ENCODE measurements at regions not wholly inside any gene's neighbourhood (a gene's known extent, or its start where the extent isn't known, plus 50 kb on each side); places are given as distances from the start of the nearest gene placed in this dataset.

- CTCF ChIA-PET = no interaction called here
- POLR2A ChIA-PET = no interaction called here
- Mint-ChIP-seq H3K9me3 (no peaks in the 10 kb centered on the region), H3K27me3 (ENCODE audit: low read depth) (no peaks in the 10 kb centered on the region), H3K4me1 (peaks cover 24% of the 10 kb centered on the region), H3K27ac (no peak overlapping the region), H3K36me3 (no peaks in the 10 kb centered on the region), H3K4me3 (no peak overlapping the region)
- ATAC-seq (no peak), DNase-seq (ENCODE audit: low spot score) (no peak)
- no peak for TF ChIP-seq GRHL2 (CRISPR knock-in tag; IDR thresholded peaks at IDR 0.05; ENCODE audit: insufficient replicate concordance, severe bottlenecking)
- TF ChIP-seq SOX15 (CRISPR knock-in tag; IDR thresholded peaks at IDR 0.05) = no peak
- TF ChIP-seq ZNF423 (CRISPR knock-in tag; IDR thresholded peaks at IDR 0.05) = no peak
- TF ChIP-seq TEAD4 (CRISPR knock-in tag; IDR thresholded peaks at IDR 0.05) = no peak
- no peak for TF ChIP-seq MYBL2 (CRISPR knock-in tag; IDR thresholded peaks at IDR 0.05)
- TF ChIP-seq ETV6 (CRISPR knock-in tag; IDR thresholded peaks at IDR 0.05) = no peak
- TF ChIP-seq USF2 (CRISPR knock-in tag; IDR thresholded peaks at IDR 0.05) = no peak
- TF ChIP-seq USF1 (CRISPR knock-in tag; IDR thresholded peaks at IDR 0.05) = no peak
These were observed 135.7 kb upstream of the CCDC28A start for GRCh38 chr6:138637822-138638221.

GRCh38 chr6:138638604-138639003 is 135.0 kb upstream of the CCDC28A start:
- Mint-ChIP-seq H3K27ac (no peak overlapping the region), H3K4me3 (no peak overlapping the region), H3K27me3 (ENCODE audit: low read depth) (no peaks in the 10 kb centered on the region), H3K36me3 (no peaks in the 10 kb centered on the region), H3K9me3 (no peaks in the 10 kb centered on the region), H3K4me1 (peaks cover 20% of the 10 kb centered on the region)
- DNase-seq (ENCODE audit: low spot score) (no peak), ATAC-seq (no peak)
- ChIA-PET POLR2A (interaction anchor here (1.1 kb wide), 1 partner anchor 55 kb away, joined by 3 read pairs; no protein-coding TSS in a partner anchor), CTCF (interaction anchor here (0.8 to 0.9 kb wide), 2 partner anchors 54 to 129 kb away, joined by 3 read pairs; no protein-coding TSS in a partner anchor)
- TF ChIP-seq NFATC4 (CRISPR knock-in tag; IDR thresholded peaks at IDR 0.05) (no peak), AFF4 (CRISPR knock-in tag; IDR thresholded peaks at IDR 0.05; ENCODE audit: borderline replicate concordance) (no peak), E2F4 (CRISPR knock-in tag; IDR thresholded peaks at IDR 0.05; ENCODE audit: borderline replicate concordance, low read depth) (no peak), SMAD4 (CRISPR knock-in tag; IDR thresholded peaks at IDR 0.05) (no peak), RELA (CRISPR knock-in tag; IDR thresholded peaks at IDR 0.05; ENCODE audit: borderline replicate concordance) (no peak), ATF3 (CRISPR knock-in tag; conservative IDR thresholded peaks at IDR 0.05) (no peak), ZBTB43 (CRISPR knock-in tag; IDR thresholded peaks at IDR 0.05) (no peak), USF2 (CRISPR knock-in tag; IDR thresholded peaks at IDR 0.05) (no peak), ATF1 (CRISPR knock-in tag; IDR thresholded peaks at IDR 0.05) (no peak), CDX4 (CRISPR knock-in tag; IDR thresholded peaks at IDR 0.05; ENCODE audit: borderline replicate concordance) (no peak), ZNF396 (CRISPR knock-in tag; IDR thresholded peaks at IDR 0.05; ENCODE audit: borderline replicate concordance) (no peak), ZMAT4 (CRISPR knock-in tag; IDR thresholded peaks at IDR 0.05) (no peak), MLX (CRISPR knock-in tag; IDR thresholded peaks at IDR 0.05) (no peak), ZNF416 (CRISPR knock-in tag; IDR thresholded peaks at IDR 0.05) (no peak)

All from WTC11 (cell line).